ENCODE measurements at regions not wholly inside any gene's neighbourhood (a gene's known extent, or its start where the extent isn't known, plus 50 kb on each side); places are given as distances from the start of the nearest gene placed in this dataset.

GRCh38 chr6:102216232-102216631 is 822.7 kb downstream of the GRIK2 start:
- TF ChIP-seq CTCF (conservative IDR thresholded peaks at IDR 0.05; ENCODE audit: low read depth, low read length): no peak
- TF ChIP-seq EZH2phosphoT487 (IDR thresholded peaks at IDR 0.05; ENCODE audit: borderline replicate concordance, low read length): no peak
- TF ChIP-seq EZH2 (IDR thresholded peaks at IDR 0.05; ENCODE audit: low read length, unreplicated experiment): no peak
